ENCODE measurements at regions not wholly inside any gene's neighbourhood (a gene's known extent, or its start where the extent isn't known, plus 50 kb on each side); places are given as distances from the start of the nearest gene placed in this dataset.

DNA sequence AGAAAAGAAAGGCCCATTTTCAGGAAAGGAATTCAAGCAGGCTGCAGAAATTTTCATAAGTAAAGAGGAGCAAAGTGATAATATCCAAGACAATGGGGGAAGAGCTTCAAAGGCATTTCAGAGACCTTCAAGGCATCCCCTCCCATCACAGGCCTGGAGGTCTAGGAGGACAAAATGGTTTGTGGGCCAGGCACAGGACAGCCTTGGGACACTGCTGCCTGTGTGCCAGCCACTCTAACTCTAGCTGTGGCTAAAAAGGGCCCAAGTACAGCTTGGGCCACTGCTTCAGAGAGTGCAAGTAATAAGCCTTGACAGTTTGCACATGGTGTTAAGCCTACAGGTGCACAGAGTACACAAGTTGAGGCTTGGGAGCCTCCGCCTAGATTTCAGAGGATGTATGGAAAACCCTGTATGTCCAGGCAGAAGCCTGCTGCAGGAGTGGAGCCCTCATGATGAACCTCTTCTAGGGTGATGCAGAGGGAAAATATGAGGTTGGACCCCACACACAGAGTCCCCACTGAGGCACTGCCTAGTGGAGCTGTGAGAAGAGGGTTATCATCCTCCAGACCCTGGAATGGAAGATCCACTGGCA lies 51.8 kb upstream of the ZSWIM5 start:
- H3K4me2 ChIP-seq (ENCODE audit: extremely low read depth, insufficient read depth, low read length): no peak overlapping the region
- H3K9ac ChIP-seq (ENCODE audit: insufficient read depth, low read length): no peak overlapping the region
- no peak for DNase-seq (ENCODE audit: low read depth in 2 of 2)
- H3K36me3 ChIP-seq (ENCODE audit: control insufficient read depth, insufficient read depth, low read length): no peaks in the 10 kb centered on the region
- H3K27me3 ChIP-seq (ENCODE audit: control insufficient read depth, insufficient read depth, low read length): no peaks in the 10 kb centered on the region
- TF ChIP-seq, protein P1, sequence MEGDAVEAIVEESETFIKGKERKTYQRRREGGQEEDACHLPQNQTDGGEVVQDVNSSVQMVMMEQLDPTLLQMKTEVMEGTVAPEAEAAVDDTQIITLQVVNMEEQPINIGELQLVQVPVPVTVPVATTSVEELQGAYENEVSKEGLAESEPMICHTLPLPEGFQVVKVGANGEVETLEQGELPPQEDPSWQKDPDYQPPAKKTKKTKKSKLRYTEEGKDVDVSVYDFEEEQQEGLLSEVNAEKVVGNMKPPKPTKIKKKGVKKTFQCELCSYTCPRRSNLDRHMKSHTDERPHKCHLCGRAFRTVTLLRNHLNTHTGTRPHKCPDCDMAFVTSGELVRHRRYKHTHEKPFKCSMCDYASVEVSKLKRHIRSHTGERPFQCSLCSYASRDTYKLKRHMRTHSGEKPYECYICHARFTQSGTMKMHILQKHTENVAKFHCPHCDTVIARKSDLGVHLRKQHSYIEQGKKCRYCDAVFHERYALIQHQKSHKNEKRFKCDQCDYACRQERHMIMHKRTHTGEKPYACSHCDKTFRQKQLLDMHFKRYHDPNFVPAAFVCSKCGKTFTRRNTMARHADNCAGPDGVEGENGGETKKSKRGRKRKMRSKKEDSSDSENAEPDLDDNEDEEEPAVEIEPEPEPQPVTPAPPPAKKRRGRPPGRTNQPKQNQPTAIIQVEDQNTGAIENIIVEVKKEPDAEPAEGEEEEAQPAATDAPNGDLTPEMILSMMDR (conservative IDR thresholded peaks at IDR 0.05 in 1 of 2, IDR thresholded peaks at IDR 0.05 in 1 of 2; ENCODE audit: low read depth in 1 of 2, low read length in 2 of 2): no peak
- TF ChIP-seq EZH2 (IDR thresholded peaks at IDR 0.05; ENCODE audit: low read length, missing control alignments): no peak
- no peak overlapping the region for H3K27ac ChIP-seq (ENCODE audit: insufficient read depth, low read length)
- H4K20me1 ChIP-seq (ENCODE audit: control insufficient read depth, extremely low read depth, insufficient read depth, low read length): no peaks in the 10 kb centered on the region
- H3K9me3 ChIP-seq (ENCODE audit: control insufficient read depth, insufficient read depth, low read depth, low read length): no peaks in the 10 kb centered on the region
- no peak overlapping the region for H2AFZ ChIP-seq (ENCODE audit: low read length)
- no peaks in the 10 kb centered on the region for H3K79me2 ChIP-seq (ENCODE audit: control insufficient read depth, insufficient read depth, low read length)
- H3K4me1 ChIP-seq (ENCODE audit: control insufficient read depth, extremely low read depth, insufficient read depth, low read length): no peaks in the 10 kb centered on the region
- H3K4me3 ChIP-seq (replicated peaks in 1 of 4; ENCODE audit: control extremely low read depth in 1 of 4, insufficient read depth in 1 of 4, low read depth in 3 of 4, low read length in 4 of 4): no peak overlapping the region

DNA sequence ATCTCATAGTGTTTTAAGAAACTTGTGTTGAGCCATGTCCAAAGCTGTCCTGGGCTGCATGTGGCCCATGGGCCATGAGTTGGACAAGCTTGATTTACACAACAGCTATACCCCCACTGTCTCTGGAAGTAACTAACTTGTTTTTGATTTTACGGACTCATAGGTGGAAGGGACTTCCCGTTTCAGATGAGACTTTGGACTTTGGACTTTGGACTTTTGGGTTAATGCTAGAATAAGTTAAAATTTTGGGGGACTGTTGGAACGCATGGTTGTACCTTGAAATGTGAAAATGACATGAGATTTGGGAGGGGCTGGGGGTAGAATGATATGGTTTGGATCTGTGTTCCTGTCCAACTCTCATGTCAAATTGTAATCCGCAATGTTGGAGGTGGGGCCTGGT lies 52.6 kb upstream of the ZSWIM5 start:
- H3K4me2 ChIP-seq (ENCODE audit: extremely low read depth, insufficient read depth, low read length): no peak overlapping the region
- H3K79me2 ChIP-seq (ENCODE audit: control insufficient read depth, insufficient read depth, low read length): no peaks in the 10 kb centered on the region
- no peaks in the 10 kb centered on the region for H3K36me3 ChIP-seq (ENCODE audit: control insufficient read depth, insufficient read depth, low read length)
- no peak overlapping the region for H2AFZ ChIP-seq (ENCODE audit: low read length)
- H3K4me3 ChIP-seq (replicated peaks in 1 of 4; ENCODE audit: control extremely low read depth in 1 of 4, insufficient read depth in 1 of 4, low read depth in 3 of 4, low read length in 4 of 4): no peak overlapping the region
- H3K9ac ChIP-seq (ENCODE audit: insufficient read depth, low read length): no peak overlapping the region
- no peaks in the 10 kb centered on the region for H4K20me1 ChIP-seq (ENCODE audit: control insufficient read depth, extremely low read depth, insufficient read depth, low read length)
- H3K27me3 ChIP-seq (ENCODE audit: control insufficient read depth, insufficient read depth, low read length): no peaks in the 10 kb centered on the region
- no peak for TF ChIP-seq EZH2 (IDR thresholded peaks at IDR 0.05; ENCODE audit: low read length, missing control alignments)
- TF ChIP-seq, protein P1 (conservative IDR thresholded peaks at IDR 0.05 in 1 of 2, IDR thresholded peaks at IDR 0.05 in 1 of 2; ENCODE audit: low read depth in 1 of 2, low read length in 2 of 2): no peak
- H3K27ac ChIP-seq (ENCODE audit: insufficient read depth, low read length): no peak overlapping the region
- no peaks in the 10 kb centered on the region for H3K9me3 ChIP-seq (ENCODE audit: control insufficient read depth, insufficient read depth, low read depth, low read length)
- DNase-seq (ENCODE audit: low read depth in 2 of 2): no peak
- no peaks in the 10 kb centered on the region for H3K4me1 ChIP-seq (ENCODE audit: control insufficient read depth, extremely low read depth, insufficient read depth, low read length)

DNA sequence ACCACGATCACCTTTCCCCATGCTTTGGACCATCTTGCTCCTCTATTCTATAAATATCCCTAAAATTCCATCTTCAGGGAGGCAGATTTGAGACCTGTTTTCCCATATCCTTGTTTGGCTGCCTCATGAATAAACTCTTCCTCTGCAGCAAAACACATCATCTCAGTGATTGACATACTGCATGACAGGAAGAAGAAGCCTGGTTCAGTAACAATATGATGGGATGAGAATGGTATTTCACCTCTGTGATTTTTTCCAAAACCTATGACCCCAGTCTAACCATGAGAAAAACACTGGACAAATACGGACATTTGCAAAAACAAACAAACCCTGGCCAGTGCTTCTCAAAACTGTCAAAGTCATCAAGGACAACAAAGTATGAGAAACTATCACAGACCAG lies 53.8 kb upstream of the ZSWIM5 start:
- H3K36me3 ChIP-seq (ENCODE audit: control insufficient read depth, insufficient read depth, low read length): no peaks in the 10 kb centered on the region
- H3K9ac ChIP-seq (ENCODE audit: insufficient read depth, low read length): no peak overlapping the region
- H2AFZ ChIP-seq (ENCODE audit: low read length): no peak overlapping the region
- no peak overlapping the region for H3K27ac ChIP-seq (ENCODE audit: insufficient read depth, low read length)
- no peak overlapping the region for H3K4me3 ChIP-seq (replicated peaks in 1 of 4; ENCODE audit: control extremely low read depth in 1 of 4, insufficient read depth in 1 of 4, low read depth in 3 of 4, low read length in 4 of 4)
- H4K20me1 ChIP-seq (ENCODE audit: control insufficient read depth, extremely low read depth, insufficient read depth, low read length): no peaks in the 10 kb centered on the region
- H3K4me2 ChIP-seq (ENCODE audit: extremely low read depth, insufficient read depth, low read length): no peak overlapping the region
- TF ChIP-seq, protein P1 (conservative IDR thresholded peaks at IDR 0.05 in 1 of 2, IDR thresholded peaks at IDR 0.05 in 1 of 2; ENCODE audit: low read depth in 1 of 2, low read length in 2 of 2): no peak
- no peak for TF ChIP-seq EZH2 (IDR thresholded peaks at IDR 0.05; ENCODE audit: low read length, missing control alignments)
- no peaks in the 10 kb centered on the region for H3K4me1 ChIP-seq (ENCODE audit: control insufficient read depth, extremely low read depth, insufficient read depth, low read length)
- no peak for DNase-seq (ENCODE audit: low read depth in 2 of 2)
- H3K27me3 ChIP-seq (ENCODE audit: control insufficient read depth, insufficient read depth, low read length): no peaks in the 10 kb centered on the region
- no peaks in the 10 kb centered on the region for H3K9me3 ChIP-seq (ENCODE audit: control insufficient read depth, insufficient read depth, low read depth, low read length)
- no peaks in the 10 kb centered on the region for H3K79me2 ChIP-seq (ENCODE audit: control insufficient read depth, insufficient read depth, low read length)
